SK-N-MC (cell line): ENCODE measurements at regions not wholly inside any gene's neighbourhood (a gene's known extent, or its start where the extent isn't known, plus 50 kb on each side); places are given as distances from the start of the nearest gene placed in this dataset.

Experiments
- EZH2 ChIP-seq: fragments of 200-600 bp; sonication (generic); IDR thresholded peaks from one replicate; pipeline ENCODE4 v1.6.1; 2017; ENCODE audit warnings: antibody characterized with exemption
- POLR2AphosphoS5 ChIP-seq: IDR thresholded peaks from 2 replicates; pipeline ENCODE4 v1.6.1; 2012; ENCODE audit warnings: mild to moderate bottlenecking, low read depth, low read length, borderline replicate concordance

DNA sequence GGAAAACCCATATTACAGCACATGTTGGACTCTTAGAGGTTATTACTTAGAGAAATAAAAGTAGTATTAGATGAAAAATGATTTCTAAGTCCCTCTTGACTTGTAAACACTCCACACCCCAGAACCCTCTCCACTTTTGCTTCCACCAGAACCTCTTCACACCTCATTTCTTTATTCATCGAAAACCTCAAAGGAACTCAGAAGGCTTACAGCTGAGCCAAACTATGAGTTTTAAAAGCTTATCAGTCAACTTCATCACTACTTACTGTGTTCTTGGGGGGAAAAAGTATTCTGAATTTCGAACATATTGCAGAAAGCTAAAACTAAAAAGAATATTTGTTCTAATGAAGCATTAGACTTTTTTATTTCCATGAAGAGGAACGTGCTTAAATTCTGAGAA, 547.8 kb upstream of the STEAP1 start:
- no peak for TF ChIP-seq EZH2
- no peak for TF ChIP-seq POLR2AphosphoS5
